ENCODE measurements at regions not wholly inside any gene's neighbourhood (a gene's known extent, or its start where the extent isn't known, plus 50 kb on each side); places are given as distances from the start of the nearest gene placed in this dataset.

- TF ChIP-seq CTCF (IDR thresholded peaks at IDR 0.05) (no peak), POLR2A (IDR thresholded peaks at IDR 0.05) (no peak)
Measured at GRCh38 chr2:12310399-12310798, 406.3 kb upstream of the TRIB2 start.
